GM18517 (cell line): ENCODE measurements at regions not wholly inside any gene's neighbourhood (a gene's known extent, or its start where the extent isn't known, plus 50 kb on each side); places are given as distances from the start of the nearest gene placed in this dataset.
"Not testable (repeated sequence)": the region's sequence is repeated elsewhere in the genome, so short reads cannot be mapped to it uniquely, and the experiment has no call there.

Experiments
- ATAC-seq: cut with Tn5 transposase; IDR thresholded peaks from one replicate; pipeline ENCODE4 v1.9.1; 2021; ENCODE audit warnings: mild to moderate bottlenecking, moderate library complexity; ENCODE audit not compliant: unreplicated experiment

DNA sequence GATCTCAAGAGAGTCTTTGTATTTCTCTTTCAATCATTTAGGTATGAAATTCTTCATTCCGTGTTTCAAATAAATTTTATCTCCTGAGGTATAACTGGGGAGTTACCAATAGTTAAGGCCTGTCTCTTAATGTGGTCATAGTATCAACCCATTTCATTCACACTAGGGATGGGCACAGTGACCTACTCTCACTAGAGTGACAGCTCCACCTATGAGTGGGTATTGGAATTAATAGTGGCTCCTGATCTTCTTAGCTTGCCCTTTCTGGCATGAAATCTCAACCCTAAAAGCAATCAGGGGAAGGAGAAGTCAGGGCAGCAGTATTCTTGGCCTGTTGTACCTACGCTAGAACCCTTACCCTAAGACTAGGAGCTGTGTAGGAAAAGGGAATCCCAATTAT lies 507.7 kb downstream of the FAM181B start:
- ATAC-seq = no peak

DNA sequence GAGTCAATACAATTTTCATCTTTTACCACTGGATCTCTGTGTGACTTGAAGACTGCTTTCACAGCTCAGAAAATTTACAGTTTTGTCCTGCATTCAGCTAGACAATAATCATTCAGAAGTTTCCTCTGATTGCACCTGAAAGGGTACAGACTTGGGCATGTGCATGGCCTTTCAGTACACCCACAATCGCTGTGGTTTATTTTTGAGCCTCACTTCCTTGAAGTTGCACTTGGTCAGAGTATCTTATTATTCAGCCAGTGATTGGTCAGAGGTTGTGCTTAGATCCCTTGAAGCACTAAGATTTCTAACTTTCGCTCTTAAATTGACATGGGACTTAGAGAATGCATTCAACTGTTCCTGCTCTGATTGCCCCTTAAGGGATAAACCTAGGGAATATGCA lies 508.2 kb downstream of the FAM181B start:
- no peak for ATAC-seq

DNA sequence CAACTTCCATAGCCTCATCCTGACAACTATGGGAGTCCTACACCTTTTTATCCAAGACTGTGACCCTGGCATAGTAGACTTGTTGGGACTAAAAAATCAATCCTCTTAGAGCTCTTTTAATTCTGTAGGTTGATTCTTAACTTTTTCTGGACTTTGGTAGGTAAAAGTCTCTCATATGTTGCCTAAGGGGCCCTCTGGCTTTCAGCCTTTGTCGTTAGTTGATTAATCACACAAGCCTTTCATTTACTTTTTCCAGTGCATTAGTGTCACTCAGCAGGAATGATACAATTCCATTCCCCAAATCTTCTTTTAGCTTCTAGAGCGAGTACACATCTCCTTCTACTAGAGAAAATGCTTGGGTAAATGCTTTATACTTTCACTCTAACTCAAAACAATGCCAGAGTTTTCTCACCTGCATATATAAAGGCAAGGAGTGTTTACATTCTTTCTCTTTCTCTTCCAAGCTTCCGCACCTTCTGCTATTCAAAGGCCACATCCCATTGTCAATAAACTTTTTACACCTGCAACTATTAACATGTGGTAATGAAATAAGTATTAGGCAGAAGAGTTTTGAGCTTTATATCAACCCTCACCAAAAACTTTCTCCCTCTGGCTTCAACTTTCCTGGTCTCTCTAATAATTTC lies 516.6 kb downstream of the FAM181B start:
- no peak for ATAC-seq

DNA sequence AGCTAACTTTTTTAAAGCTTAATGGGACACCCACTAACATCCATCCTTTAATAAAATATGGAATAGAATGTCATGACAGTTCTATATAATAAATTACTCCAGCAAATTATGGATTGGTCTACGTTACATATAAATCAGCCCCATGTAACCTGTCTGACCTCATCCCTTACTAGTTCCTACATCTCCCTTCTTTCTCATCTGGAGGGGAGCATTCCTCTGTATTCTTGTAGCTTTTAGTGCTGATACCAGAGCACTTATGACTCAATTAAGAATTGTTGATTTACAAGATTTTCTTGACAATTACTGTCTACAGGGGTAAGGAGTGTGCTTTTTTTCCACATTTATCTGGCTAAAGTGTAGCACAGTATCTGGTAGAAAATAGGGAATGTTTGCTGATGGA lies 523.7 kb downstream of the FAM181B start:
- no peak for ATAC-seq

DNA sequence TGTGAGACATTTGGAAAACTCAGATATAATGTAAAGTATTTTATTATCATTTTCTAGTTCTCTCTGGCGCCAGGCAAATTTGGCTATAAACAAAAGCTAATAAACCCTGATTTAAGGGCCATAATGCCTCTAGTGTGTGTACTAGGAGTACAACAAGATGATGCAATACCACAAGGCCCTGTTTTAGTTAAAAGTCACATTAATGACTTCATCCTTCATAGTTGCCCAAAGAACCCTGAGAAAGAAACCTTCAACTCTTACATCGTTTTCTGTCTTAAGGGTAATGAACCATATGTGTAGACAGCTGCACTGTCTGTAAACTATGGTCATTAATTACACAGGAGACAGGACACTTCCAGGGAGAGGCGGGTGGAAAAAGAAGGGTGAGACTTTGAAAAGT lies 538.4 kb downstream of the FAM181B start:
- no peak for ATAC-seq

DNA sequence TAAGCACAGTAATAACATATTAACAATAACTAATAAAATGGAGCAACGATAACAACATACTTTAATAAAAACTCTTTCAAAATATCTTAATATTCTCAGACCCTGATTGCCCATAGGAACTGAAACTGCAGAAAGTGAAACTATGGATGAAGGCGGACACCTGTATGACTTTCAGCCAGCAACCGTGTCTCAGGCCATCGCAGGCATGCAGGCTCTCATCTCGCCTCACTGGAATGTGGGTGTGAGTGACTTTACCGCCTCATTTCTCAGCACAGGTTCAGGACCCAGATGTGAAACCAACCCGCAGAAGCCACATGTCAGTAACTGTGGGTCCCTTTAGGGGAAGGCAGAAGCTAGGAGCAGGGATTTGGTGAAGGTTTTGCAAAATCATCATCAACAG lies 539.1 kb downstream of the FAM181B start:
- ATAC-seq = no peak

DNA sequence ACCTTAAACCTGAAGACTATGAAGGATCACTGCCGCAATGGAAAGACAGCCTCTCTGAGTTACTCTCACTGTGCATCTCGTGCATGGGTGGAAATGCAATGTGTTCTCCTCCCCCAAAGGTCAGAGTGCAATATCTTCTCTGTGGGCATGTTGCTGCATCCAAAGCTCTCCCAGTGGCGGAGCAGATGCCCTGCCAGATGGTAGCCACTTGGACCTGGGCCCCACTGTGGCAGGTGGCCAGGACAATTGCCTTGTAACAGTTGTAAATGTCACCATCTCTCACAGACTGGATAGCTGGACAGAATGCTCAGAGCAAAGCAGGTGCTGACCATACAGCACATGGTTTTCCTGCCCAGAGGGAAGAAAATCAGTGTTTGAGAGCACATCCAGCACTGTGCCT lies 542.0 kb downstream of the FAM181B start:
- no peak for ATAC-seq

DNA sequence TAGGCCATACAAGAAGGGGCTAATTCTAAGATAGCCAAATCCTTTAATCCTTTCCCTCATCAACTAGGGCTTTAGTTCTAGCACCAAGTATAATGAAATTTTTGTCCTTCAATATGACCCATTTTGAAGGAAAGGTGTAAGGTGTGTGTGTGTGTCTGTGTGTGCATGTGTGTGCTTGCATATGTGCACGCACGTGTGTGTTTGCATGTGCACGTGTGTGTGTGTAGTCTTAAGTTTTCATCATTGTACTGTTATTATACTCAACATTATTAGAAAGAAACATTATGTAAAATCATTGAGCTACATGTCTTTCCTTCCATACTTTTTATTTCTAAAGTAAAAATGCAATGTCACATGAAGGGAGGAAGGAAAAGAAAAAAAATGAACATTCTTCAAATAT lies 547.7 kb downstream of the FAM181B start:
- ATAC-seq = no peak

DNA sequence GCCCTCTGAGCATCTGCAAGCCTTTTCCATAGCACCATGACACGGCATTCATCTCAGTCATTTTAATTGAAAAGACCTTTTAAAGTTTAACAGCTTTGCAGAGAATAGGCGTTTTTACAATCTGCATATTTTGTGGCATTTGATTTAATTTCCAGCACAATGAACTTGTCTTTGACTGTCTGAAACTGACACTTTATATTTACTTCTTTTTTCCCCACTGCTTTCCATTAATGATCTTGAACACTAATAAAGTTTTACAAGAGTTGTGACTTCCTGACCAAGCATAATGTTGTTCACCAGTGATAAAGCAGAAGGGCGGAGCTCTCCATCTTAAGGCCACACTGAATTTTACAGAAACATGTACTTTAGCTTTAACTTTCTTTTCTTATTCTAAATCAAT lies 548.7 kb downstream of the FAM181B start:
- no peak for ATAC-seq

DNA sequence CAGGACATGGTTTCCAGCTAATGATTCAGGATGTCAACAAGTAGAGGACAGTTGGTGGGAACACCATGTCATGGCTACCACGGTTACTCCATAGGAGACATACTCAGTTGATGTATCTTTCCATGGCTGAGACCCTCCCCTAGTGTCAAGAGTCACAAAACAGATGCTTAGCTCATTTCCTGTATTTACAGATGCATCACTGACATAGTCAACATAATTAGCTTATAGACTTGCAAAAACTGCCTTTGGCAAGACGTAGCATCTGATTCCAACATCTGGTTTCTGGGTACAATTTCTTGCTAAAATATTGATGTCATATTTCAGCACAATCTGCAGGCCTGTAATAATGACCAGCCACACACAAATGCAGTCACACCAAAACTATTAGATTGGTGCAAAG lies 550.3 kb downstream of the FAM181B start:
- ATAC-seq = no peak

DNA sequence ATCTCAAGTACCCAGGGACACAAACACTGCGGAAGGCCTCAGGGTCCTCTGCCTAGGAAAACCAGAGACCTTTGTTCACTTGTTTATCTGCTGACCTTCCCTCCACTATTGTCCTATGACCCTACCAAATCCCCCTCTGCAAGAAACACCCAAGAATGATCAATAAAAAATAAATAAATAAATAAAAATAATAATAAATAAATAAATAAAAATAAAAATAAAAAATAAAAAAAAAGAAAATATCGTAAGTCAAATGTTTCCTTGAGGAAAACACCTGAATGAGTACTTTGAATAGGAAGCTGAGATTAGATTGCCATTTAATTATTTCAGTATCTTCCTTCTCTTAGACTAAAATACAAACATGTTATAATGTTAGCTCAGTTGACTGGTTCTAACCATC lies 551.0 kb downstream of the FAM181B start:
- ATAC-seq = not testable (repeated sequence)

DNA sequence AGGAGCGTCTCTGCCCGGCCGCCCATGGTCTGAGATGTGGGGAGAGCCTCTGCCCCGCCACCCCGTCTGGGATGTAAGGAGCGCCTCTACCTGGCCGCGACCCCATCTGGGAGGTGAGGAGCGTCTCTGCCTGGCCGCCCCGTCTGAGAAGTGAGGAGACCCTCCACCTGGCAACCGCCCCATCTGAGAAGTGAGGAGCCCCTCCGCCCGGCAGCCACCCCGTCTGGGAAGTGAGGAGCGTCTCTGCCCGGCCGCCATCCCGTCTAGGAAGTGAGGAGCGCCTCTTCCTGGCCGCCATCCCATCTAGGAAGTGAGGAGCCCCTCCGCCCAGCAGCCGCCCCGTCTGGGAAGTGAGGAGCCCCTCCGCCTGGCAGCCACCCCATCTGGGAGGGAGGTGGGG lies 551.9 kb downstream of the FAM181B start:
- ATAC-seq = not testable (repeated sequence)

DNA sequence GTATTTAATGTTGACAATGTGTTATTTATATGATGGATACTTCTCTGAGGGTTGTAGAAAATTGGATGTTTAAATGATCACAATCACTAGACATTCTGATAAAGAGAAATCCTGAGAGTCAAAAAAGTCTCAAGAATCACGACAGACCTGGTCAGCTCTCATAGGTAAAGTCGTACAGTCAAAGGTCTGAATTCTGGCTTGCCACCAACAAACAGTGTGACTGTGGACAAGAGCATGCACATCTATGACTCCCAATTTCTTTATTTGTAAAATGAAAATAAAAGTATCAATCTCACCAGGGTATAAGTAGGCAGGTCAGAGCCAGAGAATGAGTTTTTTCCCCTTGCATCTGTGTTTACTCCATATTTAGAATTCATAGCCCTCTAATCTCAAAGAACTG lies 556.7 kb downstream of the FAM181B start:
- no peak for ATAC-seq

DNA sequence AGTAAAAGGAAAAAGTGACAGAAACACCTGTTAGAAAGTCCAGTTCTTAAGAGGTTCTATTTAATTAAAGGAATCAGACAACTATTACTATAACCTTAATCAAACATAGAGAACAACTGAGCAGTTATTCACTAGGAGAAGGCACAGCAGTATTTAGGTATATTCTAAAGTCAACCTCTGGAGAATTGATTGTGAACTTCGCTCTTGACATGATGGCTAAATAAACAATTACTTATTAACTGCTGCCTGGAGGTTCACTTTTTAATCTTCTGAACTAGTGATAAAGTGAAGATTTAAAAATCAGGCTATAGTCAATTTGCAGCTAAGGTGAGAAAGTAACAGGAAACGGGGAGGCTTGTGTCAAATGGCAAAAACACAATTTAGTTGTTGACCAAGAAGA lies 557.3 kb downstream of the FAM181B start:
- no peak for ATAC-seq

DNA sequence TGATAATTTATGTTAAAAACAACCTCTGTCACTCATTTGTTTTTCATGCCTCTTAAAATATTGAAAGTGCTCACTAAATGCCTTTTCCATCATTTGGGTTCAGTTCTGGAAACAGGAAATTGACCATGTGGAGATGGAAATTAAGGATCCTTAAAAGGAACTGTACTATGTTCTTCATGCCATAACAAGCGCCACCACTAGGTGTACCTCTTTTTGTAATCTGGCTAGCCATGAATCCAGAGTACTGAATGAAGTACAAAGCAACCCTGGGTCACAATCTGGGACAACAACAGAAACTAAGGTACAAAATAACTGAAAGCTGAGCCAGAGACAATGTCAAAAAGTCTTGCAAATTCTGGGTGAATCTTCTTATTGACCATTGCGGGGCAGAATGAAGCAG lies 559.1 kb downstream of the FAM181B start:
- no peak for ATAC-seq

DNA sequence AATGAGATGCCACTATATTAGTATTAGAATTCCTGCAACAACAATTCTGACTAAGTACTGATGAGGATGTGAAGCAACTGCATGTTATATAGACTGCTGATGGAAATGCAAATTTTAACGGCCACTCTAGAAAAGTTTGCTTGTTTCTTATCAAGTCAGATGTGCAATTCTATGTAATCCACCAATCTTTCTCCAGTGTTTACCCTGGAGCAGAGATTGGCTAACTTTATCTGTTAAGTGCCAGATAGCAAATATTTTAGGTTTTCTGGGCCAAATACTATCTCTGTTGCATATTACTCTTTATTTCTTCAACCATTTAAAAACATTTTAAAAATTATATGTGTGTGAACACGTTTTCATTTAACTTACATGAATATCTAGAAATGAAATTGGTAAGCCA lies 586.9 kb downstream of the FAM181B start:
- no peak for ATAC-seq

DNA sequence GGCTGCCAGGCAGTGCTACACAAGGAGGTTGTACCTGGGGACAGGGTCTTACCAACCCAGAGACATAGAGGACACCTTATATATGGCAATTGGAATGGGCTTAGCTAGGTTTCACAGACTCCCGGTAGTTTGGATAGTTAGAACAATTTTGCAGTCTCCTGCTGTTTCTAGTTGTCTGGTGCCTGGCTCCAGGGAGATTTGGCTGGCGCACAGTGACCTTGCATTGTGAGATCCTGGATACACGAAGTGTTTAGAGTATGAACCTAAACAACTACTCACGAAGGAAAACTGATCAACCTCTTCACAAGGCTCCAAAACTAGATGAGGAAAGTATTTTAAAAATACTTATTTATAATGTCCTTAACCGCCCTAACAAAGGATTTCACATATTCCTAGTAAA lies 614.7 kb downstream of the FAM181B start:
- ATAC-seq = no peak

DNA sequence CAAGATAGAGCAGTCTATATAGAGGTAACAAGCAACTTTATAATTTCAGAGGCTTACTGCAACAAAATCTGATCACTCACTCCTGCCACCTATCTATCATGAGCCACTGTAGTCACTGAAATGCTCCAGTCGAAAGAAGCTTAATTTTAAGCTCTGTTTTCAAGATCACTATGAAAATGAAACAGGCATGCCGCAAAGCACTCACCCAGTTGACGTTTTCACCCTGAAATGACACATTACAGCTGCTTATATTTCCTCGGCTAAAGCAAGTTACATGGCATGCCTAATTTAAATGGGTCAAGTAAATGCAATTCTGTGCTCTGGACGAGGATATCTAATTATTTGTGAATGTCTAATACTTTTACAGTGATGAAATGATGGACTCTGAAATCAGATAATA lies 616.3 kb downstream of the FAM181B start:
- no peak for ATAC-seq

DNA sequence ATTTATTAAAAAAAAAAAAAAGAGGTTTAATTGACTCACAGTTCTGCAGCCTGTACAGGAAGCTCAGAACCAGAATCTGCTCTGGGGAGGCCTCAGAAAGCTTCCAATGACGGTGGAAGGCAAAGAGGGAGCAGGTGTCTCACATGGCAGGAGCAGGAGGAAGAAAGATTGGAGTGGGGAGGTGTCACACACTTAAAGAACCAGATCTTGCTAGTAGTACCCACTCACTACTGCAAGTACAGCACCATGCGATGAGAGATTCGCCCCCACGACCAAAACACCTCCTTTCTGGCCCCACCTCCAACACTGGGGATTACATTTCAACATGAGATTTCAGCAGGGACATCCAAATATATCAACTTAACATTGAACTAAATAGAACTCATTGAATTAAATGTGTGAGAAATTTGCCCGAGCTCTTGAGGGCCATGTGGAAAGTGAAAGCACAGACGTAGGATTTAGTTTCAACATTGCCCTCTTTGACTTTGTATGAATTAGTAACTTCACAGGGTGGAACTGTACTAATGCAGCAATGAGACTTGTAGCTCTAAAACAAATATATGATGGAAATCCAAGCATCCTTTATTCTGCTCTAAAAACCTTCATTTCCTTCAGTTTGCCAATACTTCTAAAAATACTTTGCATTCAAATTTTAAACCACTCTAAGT lies 628.2 kb downstream of the FAM181B start:
- no peak for ATAC-seq

DNA sequence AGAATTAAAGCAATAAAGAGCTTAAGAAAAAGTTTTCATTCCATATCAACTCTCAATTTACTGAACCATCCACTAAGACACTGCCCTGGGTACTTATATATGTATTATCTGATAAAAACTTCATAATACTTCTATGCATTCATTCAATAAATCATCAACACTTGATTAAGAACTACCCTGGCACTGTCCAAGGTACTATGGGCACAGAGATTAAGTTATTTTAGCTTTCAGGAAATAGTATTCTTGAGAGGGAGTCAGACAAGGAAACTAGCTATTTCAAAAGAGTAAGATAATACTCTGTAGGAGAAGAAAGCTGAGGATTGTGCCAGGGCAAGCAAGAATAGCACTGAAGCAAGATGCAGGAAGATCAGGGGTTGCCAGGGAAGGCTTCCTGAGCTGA lies 640.8 kb downstream of the FAM181B start:
- ATAC-seq = no peak

DNA sequence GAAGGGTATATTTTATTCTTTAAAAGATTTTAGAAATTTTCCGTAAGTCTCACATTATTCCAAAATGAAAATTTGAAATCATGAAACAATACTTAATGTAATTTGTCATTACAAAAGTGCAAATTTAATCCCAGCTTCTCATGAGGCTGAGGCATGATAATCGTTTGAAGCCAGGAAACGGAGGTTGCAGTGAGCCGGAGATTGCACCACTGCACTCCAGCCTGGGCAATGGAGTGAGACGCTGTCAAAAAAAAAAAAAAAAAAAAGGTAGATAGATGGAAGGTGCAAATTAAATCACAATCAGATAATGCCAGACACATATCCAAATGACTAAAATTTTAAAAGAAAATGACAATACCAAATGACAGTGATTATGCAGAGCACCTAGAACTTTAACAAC lies 644.2 kb downstream of the FAM181B start:
- ATAC-seq = no peak

DNA sequence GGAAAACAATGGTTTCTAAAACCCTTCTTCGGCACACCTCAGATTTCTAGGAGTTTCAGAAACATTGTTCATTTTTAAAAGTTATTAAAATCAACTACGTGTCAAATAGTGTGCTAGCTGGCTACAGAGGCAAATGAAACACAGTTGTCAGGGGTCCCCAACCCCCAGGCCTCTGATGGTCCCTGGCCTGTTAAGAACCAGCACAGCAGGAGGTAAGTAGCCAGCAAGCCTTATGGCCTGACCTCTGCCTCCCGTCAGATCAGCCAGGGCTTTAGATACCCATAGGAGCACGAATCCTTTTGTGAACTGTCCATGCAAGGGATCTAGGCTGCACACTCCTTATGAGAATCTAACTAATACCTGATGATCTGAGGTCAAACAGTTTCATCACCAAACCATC lies 648.2 kb downstream of the FAM181B start:
- no peak for ATAC-seq

DNA sequence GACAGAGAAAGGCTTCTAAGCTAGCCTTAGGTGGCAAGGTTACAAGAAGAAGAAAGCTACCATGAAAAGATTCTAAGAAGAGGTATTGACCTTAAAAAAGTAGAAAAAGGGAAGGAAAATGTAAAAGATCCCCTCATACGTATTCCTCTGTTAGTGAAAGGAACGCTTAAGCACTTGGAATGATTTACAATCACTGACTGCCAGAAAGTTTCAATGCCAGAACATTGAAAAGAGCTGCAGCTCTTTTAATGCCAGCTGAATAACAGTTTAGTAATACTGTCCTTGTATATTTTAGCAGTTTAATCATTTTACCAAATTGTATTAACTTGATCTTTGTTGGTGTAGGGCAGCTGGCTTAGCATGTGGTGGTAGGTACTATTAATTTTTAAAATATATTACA lies 650.7 kb downstream of the FAM181B start:
- ATAC-seq = no peak
